ENCODE measurements at regions not wholly inside any gene's neighbourhood (a gene's known extent, or its start where the extent isn't known, plus 50 kb on each side); places are given as distances from the start of the nearest gene placed in this dataset.

DNA sequence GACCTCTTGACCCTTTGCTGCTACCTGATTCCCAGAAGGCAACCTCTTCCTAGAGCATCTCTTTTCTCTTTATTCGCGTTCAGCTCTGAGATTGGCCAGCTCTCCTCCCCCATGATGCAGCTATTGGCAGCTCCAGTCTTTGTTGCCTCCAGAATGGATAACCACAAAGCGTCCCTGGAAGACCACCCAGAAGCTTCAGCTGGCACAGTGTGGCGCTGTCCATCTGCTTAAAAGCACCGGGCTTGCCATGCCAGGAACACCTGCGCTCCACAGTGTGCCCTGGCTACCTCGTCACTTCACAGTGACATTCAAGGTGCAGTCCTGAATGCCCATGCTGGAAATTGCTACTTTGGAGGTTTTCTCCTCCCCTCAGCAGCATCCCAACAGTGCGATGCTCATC lies 353.9 kb downstream of the LMO4 start:
- TF ChIP-seq, protein P1, sequence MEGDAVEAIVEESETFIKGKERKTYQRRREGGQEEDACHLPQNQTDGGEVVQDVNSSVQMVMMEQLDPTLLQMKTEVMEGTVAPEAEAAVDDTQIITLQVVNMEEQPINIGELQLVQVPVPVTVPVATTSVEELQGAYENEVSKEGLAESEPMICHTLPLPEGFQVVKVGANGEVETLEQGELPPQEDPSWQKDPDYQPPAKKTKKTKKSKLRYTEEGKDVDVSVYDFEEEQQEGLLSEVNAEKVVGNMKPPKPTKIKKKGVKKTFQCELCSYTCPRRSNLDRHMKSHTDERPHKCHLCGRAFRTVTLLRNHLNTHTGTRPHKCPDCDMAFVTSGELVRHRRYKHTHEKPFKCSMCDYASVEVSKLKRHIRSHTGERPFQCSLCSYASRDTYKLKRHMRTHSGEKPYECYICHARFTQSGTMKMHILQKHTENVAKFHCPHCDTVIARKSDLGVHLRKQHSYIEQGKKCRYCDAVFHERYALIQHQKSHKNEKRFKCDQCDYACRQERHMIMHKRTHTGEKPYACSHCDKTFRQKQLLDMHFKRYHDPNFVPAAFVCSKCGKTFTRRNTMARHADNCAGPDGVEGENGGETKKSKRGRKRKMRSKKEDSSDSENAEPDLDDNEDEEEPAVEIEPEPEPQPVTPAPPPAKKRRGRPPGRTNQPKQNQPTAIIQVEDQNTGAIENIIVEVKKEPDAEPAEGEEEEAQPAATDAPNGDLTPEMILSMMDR (IDR thresholded peaks at IDR 0.05), result no peak
- TF ChIP-seq POLR2A (IDR thresholded peaks at IDR 0.05), result no peak

All from lower leg skin (tissue), 3 donors.